NOMO-1 treated with DMSO at 0.1 percent for 48 hours (cell line): ENCODE measurements at regions not wholly inside any gene's neighbourhood (a gene's known extent, or its start where the extent isn't known, plus 50 kb on each side); places are given as distances from the start of the nearest gene placed in this dataset.

Experiments used
- DNase-seq: peaks from one replicate; lab custom pipeline; 2025; ENCODE audit not compliant: unreplicated experiment; lab: John Stamatoyannopoulos, UW

DNA sequence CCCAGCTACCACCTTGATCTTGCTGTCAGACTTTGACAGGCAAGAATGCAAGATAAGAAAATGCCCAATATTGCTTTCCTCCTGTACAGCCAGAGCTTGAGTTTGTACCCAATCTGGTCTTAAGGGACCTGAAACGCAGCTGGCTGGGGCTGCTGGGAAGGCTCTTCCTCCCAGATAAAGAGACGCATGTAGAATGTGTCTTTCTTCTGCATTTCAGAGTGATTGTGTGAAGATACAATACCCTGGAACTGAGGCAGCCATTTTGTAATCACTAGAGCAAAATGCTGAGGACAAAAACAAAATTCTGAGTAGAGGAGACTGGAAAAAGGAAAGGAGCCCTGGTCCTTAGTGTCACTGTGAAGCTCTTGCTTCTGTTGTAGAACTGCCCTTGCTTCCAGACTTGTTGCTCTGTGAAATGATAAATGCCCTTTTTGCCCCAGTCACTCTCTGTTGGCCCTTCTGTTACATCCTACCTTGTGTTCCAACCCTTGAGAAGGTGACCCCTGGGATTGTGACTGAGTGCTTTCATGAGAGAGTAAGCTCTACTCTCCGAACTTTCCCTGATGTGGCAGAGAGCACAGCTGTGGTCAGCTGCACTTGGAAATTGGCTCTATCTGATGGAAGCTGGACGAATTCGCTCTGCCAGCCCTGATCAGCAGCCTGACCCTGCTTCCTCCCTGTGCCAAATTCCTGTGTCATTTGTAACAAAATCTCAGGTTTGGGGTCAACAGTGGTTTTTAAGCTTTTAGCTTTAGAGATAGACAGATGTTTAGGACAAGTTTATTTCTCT, 137.4 kb upstream of the RBMS1 start:
- DNase-seq, result no peak

DNA sequence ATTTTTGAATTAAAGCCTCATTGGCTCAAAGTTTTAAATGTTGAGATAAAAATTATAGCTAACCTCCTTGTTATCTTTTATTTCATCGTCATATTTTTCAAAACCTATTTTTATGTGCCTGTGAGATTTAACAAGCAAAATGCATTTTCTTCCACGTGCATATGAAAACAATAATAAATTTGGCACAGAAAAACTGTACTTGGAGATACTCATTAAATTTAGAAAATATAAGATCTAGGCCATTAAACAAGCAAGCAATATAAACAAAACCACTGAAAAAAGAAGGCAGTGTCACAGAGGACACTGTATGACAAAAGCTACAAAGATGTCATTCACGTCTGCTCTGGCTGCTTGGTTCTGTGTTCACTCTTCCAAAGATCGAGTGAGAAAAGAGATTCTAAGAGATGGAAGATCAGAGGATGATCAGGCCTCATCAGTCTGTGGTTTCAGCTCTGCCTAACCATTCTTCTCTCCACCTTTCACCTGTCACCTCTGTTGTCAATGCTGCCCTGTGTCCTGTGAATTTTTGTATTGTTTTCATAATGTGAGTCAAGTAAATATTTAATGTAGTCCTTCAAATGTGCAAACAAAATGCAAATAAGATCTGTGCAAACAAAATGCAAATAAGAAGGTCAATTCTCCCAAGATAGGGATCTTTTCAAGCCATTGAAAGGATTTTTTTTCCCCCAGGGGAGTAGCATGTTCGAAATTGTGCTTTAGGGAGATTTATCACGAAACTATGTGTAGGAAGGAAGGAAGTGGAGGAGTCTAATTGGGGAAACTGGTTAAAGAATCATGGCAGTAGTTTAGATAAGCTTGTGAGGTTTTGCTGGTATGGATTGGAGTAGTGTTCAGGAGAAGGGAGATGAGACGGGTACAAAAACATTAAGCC, 138.7 kb upstream of the RBMS1 start:
- DNase-seq, result no peak

DNA sequence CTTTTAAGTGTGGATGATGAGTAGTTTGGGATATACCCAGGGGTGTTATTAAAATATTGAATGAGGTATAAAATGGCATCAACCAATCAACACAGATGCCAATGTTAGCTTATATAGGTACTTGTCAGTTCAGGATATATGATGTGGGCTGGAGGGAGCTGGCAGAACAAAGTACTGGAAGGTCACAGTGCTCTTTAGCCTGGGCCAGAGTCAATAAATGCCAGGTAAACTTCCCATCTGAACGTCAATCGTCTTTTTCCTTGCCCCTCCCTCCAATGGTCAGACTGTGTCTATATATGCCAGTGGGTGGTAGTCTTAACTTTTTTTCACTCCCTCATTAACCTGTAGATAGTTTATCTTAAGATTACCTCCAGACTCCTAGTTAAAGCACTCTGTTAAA, 140.8 kb upstream of the RBMS1 start:
- DNase-seq, result no peak

DNA sequence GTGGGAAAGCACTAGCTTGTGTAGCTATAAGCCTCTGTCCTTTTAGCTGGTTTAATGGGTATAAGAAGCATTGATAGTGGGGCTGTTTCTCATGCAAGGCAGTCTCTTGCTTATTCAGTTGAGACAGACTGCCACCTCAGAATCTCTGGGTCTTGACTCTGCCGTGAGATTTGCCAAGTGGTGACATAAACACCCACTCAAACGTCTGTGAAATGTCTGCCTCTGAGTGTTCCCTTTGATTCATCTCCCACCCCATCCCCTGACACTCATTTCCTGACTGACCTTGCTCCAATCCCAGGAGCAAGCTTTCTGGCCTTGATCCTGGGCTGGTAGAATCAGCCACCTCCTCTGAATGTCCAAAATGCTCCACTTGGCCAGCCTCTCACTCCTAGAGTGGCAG, 141.9 kb upstream of the RBMS1 start:
- DNase-seq, result no peak

DNA sequence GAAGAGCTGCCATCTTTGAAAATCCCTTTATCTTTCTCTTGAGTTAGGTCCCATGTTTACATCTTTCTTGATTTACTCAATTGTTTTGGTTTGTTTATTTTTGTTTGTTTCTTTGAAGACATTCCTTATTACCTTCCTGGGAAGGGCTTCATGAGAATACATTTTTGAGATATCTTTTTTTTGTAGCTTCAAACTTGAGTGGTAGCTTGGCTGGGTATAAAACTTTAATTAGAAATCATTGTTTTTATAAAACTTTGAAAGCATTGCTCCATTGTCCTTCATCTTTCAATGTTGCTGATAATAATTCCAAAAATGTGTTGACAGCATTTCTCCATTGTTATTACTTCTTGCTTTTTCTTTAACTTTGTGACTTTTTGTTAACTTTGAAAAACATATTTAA, 145.9 kb upstream of the RBMS1 start:
- DNase-seq, result no peak

DNA sequence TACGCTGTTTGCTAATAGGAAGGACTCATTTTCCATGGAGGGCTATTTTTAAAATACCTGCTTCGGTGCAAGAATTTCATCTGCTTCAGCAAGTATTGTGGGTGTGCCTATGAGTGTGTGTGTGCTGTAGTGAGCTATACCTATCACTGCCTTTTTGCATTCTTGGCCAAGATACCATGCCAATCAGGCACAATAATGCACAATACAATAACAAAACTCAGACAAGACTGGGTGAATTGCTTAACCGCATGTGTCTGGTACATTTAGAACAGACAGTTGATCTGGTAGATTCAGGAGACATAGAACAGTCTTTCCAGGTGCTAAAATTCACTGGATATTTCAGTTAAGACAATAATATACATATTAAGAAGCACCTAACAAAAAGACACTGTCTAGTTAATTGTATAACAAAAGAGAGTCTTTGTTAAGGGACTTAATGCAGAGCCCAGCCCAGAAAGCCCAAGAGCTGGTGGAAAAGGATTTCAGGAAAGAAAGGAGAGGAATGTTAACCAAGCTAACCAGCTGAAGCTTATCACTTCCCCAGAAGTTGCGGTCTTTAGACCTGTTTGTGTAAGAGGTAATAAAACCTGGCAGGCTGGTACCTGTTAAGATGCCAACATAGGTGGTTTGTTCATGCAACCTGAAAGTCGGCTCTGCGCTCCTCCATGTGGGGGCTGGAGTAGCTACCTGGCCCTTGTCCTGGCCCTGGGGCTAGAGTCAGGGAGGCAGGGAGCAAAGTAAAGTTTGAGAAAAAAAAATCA, 153.3 kb upstream of the RBMS1 start:
- DNase-seq, result no peak

DNA sequence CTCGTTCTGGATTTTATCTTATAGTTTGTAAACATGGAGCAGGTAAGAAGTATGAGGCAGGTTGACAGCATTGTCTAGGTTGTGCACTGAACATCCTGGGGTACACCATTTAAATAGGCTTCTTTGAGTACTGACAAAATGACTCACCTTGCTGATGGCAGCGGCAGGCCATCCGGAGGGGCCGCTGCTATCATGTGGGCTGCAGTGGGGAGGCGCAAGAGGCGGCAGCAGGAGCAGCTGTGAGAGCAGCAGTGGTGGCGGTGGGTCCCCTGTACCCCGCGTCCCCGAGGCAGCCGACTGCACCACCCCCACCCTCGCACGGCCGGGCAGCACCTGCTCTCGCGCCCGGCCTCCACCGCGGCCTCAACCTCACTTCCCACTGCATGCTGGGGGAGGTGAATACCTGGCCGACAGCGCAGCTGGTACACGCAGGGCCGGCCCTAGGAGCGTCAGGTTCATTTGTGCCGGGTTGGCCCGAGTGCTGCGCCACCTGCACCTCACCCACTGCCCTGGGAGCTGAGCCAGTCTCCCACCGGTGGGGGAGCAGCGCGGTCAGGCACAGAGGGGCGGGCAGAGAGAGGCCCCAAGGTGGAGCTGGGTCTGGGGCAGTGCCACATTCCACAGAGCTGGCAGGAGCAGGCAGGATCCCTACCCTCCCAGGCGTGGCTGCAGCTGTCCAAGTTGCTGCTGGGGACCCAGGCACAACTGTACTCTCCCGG, 154.5 kb upstream of the RBMS1 start:
- no peak for DNase-seq

DNA sequence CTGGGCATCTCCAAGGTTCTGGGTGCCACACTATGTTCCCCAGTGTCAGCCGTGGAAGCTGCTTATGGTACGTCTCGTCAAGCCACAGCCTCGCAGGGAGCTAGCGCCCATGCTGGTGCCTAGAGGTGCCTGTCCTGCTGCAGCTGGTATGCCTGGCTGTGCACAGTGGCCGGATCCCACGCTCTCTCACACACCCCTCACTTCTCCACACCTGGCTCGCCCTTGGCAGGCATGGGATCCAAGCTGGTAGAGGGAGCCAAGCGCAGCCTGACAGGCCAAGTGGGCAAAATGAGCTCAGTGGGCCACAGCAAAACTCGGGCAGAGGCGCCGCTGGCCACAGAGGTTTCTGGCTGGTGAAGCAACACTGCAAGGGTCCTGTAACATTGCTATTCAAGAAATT, 156.1 kb upstream of the RBMS1 start:
- no peak for DNase-seq

DNA sequence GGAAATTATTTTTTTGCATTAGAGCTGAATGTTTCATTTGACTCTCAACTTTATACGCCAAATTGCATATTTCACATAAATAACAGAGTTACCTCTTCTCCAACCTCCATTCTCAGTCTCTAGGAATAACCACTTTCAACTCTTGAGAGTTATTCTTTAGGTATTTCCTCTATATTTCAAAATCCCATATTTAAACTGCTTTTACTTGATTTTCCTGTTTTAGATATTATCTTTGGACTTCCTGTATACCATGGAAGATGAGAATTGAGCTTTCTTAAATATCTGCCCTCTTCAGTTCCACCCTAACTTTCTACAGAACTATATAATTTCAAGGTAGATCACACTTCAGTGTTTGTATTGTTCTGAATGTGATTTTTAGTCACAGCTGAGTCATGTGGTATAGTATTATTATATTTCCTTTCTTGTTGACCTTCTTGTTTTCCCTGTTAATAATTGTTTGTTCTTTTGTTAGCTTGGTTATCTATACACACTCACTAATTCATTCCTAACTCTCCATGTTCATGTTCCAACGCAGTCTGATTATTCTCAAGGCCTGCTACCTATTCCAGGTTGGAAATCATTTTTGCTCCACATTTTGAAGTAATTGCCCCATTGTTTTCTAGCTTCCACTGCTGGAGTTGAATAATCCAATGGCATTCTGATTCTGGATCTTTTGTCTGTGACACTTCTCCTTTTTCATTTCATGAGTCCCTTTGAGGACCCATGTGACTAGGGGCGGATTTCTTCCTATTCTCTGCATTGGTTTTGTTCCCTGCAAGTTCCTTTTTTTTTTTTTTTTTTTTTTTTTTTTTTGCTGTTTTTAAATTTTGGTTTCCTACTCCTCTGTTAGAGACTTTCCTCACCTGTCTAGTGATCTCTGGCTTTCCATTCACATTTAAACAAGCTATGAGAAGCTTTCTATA, 156.8 kb upstream of the RBMS1 start:
- DNase-seq, result peak; percentile 92

DNA sequence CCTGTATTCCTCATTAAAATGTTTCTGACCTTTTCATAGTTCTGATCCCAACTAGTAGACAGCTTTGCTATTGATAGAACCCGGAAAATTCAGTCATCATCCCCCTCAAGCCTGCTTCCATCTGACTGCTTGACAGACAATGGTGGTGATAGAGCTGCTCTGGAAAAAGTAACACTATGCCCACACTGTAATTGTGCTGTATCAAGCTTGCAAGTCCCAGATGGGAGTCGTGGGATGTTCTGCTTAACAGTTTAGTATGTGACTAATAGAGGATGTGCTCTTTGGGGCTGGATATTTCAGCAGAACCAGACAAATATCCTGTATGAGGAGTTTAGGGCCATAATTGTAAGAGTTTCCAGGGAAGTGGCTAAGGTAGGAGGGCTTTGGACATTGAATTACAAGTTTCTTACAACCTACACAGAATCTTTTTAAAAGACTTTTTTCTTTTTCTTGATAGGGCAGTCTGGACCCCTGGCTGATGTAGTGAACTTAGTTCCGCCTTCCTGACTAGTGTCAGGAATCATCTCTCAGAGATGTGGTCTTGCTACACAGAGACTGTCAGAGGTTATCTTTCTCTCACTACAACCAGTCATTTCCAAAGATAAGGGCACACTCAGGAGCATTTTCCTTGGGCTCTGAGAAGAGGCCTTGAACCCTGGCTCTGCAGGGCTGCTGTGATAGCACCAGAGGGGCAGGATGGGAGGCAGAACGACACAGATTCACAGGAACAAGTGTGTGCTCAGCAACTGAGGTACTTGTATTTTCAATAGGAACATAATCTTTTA, 158.0 kb upstream of the RBMS1 start:
- DNase-seq, result no peak

DNA sequence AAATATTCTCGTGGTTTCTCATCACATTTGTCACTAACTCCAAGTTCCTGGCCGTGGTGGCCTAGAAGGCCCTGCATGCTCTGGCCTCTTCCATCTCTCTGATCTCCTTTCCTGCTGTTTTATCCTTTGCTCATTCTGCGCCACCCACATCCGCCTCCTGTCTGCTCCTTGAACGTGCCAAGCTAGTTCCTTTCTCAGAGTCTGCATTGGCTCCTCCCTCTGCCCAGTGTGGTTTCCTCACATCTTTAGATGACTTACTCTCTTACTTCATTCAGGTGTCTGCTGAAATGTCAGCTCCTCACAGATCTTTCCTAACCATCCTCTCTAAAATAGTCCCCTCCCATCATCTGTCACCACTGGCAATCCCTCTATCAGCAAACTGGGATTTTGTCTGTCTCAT, 158.6 kb upstream of the RBMS1 start:
- peak; percentile 81 for DNase-seq

DNA sequence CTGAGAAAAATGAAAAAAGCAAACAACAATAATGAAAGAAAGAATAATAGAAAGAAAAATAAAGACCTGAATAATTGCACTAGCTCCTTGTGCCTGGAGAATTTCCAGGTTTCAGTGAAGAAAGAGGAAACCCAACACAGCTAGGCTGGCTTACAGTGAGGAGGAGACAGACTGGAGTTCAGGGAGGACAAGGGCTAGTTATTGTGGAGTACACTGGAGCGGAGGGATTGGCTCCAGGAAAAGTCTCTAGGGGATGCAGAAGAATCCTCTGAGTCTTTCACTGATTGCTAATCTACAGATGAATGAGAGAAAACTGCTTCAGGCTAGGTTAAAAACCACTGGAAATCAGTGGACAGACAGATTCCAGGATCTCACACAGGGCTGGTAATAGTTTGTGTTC, 163.6 kb upstream of the RBMS1 start:
- DNase-seq, result no peak

DNA sequence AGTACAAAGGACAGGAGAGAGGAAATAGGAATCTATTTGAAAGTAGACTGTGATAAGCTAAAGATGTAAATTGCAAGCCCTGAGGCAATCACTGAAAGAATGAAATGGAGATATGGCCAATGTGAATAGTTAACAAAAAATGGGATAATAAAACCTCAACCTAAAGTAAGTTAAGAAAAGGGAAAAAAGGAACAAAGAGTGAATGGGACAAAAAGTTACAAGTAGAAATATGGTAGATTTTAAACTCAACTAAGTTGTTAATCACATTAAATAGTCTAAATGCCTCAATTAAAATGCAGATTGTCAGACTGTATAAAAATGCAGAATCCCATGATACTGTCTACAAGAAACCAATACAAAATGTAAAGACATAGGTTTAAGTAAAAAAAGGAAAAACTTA, 165.2 kb upstream of the RBMS1 start:
- DNase-seq, result no peak

DNA sequence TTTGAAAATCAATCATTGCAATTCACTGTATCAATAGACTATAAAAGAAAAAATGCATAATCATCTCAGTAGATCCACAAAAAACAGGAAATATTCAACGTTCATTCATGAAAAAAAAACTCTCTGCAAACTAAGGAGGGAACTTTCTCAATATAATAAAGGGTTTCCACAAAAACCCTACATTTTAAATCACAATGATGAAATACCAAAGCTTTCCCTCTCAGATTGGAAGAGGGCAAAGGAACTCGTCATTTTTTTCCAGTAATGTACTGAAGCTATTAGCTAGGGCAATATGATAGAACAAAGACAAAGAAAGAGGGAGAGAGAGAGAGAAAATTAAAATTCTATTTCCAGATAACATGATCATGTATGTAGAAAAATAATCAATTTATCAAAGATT, 167.1 kb upstream of the RBMS1 start:
- DNase-seq, result peak; percentile 7

DNA sequence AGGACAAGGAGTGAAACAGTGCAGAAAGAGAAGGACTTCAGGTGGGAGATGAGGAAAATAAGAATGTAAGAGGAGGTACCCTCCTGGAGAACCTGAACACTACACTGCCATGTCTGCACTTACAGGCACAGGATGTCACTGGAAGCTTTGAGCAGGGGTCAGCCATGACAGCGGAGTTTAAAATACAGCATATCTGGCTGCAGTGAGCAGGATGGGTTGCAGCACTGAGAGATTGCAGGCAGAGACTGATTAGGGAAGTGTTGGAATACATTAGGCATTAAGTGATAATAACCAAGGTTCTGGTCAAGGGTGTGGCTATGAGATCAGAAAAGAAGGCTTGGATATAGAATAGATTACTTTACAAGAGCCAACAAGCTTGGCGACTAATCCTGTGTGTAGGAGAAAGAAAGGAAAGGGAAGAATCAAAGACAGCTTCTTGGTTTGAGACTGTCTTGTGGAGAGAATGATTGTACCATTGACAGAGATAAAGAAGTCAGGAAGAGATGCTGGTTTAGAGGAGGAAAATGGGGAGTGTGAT, 171.1 kb upstream of the RBMS1 start:
- no peak for DNase-seq

DNA sequence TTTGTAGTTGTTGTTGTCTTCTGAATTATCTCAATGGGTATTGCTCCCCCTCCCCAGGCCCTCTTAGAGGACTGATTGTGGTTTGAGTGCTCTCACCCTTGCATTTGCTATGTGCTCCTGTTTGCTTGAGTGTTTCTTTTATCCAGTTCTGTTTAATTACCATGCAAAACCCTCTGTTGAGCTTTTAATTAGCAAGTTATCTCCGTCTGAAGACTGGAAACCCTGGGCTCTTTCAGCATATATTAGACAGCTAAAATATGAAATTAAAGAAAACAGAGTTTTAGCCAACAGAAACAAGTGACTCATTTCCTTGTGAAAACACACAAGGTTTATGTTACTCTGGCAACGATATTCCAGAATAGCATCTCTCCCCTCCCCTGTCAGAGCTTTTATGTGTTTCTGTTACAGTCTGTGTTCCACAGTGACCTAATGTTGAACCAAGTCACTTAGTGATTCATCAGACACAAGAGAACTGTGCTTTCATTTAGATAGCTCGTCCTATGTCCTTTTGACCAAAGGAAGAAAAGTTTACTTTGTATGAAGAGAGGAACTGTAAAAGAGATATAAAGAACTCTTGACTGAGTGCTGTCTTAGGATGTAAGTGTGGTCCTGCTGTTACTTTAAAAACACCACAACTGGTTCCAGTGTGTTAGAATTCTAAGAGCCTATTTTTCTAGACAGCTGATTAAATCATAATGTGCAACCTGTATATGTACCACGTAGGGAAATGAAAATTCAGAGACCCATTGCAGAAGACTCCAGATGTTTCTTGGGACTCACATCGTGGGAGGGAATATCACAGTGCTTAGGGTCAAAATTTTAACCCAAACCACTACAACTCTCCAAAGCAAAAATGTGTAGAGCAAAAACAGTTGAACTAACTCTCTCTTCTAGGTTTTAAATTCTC, 172.8 kb upstream of the RBMS1 start:
- DNase-seq, result peak; percentile 82

DNA sequence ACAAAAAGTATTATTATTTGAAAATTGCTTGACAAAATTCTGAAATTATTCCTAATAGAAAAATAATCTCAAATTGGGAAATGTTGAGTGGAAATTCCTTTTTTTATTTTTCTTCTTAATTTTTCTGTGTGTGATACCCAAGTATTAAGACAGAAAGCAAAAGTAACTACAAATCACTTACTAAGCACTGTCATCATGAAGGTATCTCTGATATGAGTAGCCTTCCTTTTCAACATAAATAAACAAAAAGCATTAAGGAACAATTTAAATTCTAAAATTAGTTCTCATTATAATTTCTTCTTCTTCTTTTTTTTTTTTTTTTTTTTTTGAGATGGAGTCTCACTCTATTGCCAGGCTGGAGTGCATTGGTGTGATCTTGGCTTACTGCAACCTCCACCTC, 174.2 kb upstream of the RBMS1 start:
- DNase-seq, result no peak

DNA sequence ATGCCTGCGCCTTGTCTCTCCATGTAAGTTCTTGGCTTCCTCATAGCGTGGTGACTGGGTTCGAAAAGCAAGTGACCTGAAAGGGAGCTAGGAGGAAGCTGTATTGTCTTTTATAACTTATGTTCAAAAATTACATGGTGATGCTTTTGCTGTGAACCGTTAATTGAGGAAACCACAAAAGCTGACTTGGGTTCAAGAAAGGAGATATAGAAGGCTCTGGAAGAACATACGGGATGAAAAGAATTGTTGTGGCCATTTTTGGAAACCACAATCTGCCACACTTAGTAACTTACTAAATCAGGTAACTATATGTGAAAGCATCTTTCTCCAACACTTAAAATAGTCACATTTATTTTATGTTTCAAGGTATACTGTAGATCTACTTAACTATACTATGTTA, 177.0 kb upstream of the RBMS1 start:
- DNase-seq, result no peak
